ENCODE measurements at regions not wholly inside any gene's neighbourhood (a gene's known extent, or its start where the extent isn't known, plus 50 kb on each side); places are given as distances from the start of the nearest gene placed in this dataset.
A peak's percentile ranks its signal among the peaks of the same experiment; 100 is the strongest.
"Not testable (repeated sequence)": the region's sequence is repeated elsewhere in the genome, so short reads cannot be mapped to it uniquely, and the experiment has no call there.

DNA sequence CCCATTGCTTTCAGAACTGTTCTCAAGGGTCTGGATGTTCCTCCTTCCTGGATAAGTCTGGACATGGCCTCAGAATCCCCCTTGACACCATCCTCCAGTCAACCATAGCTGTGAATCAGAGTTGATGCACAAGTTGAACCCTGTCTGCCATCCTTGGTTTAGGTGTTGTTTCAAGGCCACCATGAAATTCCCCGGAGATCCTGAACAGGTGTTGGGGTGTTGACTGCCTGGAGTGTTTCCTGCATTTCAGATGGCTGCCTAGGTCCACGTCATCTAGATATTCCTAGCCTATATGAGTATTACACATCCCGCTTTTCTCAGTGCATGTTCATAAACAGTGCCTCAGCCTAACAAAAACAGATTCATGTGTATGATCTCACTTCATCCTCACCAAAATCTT lies 86.7 kb upstream of the PWP1 start:
- no peak for DNase-seq (ENCODE audit: low spot score)
- TF ChIP-seq, protein P1, sequence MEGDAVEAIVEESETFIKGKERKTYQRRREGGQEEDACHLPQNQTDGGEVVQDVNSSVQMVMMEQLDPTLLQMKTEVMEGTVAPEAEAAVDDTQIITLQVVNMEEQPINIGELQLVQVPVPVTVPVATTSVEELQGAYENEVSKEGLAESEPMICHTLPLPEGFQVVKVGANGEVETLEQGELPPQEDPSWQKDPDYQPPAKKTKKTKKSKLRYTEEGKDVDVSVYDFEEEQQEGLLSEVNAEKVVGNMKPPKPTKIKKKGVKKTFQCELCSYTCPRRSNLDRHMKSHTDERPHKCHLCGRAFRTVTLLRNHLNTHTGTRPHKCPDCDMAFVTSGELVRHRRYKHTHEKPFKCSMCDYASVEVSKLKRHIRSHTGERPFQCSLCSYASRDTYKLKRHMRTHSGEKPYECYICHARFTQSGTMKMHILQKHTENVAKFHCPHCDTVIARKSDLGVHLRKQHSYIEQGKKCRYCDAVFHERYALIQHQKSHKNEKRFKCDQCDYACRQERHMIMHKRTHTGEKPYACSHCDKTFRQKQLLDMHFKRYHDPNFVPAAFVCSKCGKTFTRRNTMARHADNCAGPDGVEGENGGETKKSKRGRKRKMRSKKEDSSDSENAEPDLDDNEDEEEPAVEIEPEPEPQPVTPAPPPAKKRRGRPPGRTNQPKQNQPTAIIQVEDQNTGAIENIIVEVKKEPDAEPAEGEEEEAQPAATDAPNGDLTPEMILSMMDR (IDR thresholded peaks at IDR 0.05) = no peak
- ATAC-seq (ENCODE audit: low FRiP score) = no peak

DNA sequence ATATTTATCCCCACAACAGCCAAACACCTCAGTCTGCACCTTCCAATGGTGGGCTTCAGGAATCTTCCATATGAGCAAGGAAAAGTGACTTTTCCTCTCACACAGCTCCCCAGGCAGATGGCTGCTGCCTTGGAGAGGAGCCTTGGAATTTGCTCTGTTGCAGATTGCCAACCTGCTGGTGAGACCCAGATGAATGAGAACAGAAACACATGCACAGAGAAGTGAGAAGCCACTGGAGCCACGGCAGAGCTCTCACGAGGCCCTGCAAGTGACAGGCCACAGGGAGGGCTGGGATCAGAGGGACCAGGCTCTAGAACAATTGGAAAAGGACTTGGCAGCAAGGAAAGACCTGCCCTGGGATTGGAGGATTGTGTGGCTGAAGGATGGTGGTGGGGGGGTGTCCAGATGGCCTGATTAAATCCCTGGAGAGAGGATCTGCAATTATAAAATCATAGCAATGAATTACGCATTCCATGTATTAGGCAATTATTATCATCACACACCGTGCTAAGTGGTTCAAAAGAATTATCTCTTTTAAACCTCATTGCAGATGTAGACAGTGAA lies 84.9 kb upstream of the PWP1 start:
- no peak for DNase-seq (ENCODE audit: low spot score)
- ATAC-seq (ENCODE audit: low FRiP score) = peak; percentile 31
- TF ChIP-seq, protein P1 (IDR thresholded peaks at IDR 0.05) = no peak

DNA sequence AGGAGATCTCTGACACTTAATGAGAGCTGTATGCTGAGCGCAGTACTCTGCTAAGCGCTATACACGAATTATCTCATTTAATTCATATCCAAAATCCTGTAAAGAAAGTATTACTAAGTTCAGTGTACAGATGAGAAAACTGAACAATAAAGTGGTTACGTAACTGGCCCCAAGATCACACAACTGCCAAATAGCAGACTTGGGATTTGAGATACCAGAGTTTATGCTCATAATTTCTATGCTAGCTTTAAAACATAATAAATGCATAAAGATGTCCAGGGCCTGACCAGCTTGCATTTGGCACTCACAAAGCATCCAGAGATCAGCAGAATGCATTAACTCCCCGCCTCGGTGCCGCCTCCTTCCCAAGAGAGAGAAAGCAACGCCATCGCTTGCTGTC lies 83.2 kb upstream of the PWP1 start:
- TF ChIP-seq, protein P1 (IDR thresholded peaks at IDR 0.05) = no peak

DNA sequence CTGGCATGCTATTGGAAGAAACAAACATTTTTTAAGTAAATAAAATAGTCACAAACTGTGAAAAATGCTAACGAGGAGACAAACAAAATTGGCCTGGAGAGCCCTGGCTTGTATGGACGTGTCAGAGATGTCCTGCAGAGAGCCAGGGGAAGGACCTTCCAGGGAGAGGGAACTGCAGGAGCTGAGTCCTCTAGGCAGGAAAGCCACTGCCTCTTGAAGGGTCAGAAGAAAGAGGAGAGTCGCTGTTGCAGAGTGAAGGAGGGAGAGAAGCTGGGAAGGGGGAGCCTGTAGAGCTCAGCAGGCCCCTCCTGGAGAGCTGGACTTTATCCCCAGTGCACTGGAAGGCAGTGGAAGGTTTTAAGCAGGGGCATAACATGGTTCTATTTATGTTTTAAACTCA lies 80.3 kb upstream of the PWP1 start:
- TF ChIP-seq, protein P1 (IDR thresholded peaks at IDR 0.05) = no peak
- ATAC-seq (ENCODE audit: low FRiP score) = no peak
- no peak for DNase-seq (ENCODE audit: low spot score)

More for the DNA sequence above, 83.2 kb upstream of the PWP1 start:
- no peak for ATAC-seq (ENCODE audit: low FRiP score)
- DNase-seq (ENCODE audit: low spot score) = no peak

DNA sequence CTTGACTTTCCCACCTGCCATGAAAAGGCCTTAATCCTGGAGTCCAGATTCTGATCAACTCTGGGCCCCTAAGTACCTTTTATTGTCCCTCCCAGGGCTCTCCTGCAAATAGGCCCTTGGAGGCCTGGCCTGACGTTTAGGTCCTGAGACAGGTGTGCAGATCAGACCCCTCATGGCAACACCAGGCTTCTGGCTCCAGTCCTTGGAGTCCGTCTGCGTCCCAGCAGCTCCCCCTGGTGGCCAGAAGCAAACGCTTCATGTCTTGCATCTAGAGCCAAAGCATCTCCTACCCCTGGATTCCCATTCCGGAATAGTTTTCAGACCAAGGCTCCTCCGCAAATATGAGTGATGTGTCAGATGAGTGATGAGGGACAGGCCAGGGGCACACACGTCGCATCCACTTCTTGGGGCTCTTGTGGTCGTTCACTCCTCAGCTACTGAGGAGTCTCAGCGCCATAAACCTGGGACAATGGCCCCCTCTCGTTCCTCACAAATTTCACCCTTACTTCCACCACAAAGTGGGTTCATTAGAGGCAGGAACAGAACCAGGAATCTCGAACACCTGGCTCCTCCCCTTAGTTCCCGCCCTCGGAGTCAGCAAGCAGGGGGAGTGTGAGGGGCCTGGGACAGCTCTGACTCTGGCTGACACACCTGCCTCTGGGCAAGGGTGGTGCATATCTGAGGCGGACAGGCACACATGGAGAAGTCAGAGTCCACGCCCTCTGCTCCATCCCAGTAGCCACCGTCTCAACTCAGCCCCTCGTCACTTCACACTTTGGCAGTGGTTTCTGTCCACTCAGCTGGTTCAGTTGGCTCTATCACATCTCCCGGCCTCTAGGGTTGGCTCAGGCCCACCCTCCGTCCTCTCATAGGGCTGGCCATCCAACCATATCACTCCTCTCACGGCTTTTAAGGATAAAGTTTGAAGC lies 77.9 kb upstream of the PWP1 start:
- ATAC-seq (ENCODE audit: low FRiP score) = no peak
- DNase-seq (ENCODE audit: low spot score) = peak; percentile 66
- TF ChIP-seq, protein P1 (IDR thresholded peaks at IDR 0.05) = peak in 2 of 3 donors; percentile 37 to 51

DNA sequence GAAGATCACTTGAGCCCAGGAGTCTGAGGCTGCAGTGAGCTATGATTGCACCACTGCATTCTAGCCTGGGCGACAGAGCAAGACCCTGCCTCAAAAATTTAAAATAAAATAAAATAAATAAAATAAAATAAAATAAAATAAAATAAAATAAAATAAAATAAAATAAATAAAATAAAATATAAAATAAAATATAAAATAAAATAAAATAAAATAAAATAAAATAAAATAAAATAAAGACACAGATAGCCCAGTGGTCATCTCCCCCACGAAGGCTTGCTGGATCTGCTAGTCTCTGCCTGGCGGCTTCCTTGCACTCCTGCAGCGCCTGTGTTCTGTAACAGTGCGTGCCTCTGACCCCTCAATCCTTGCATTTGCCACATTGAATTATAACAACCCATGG lies 76.8 kb upstream of the PWP1 start:
- ATAC-seq (ENCODE audit: low FRiP score); DNase-seq (ENCODE audit: low spot score): not testable (repeated sequence)

DNA sequence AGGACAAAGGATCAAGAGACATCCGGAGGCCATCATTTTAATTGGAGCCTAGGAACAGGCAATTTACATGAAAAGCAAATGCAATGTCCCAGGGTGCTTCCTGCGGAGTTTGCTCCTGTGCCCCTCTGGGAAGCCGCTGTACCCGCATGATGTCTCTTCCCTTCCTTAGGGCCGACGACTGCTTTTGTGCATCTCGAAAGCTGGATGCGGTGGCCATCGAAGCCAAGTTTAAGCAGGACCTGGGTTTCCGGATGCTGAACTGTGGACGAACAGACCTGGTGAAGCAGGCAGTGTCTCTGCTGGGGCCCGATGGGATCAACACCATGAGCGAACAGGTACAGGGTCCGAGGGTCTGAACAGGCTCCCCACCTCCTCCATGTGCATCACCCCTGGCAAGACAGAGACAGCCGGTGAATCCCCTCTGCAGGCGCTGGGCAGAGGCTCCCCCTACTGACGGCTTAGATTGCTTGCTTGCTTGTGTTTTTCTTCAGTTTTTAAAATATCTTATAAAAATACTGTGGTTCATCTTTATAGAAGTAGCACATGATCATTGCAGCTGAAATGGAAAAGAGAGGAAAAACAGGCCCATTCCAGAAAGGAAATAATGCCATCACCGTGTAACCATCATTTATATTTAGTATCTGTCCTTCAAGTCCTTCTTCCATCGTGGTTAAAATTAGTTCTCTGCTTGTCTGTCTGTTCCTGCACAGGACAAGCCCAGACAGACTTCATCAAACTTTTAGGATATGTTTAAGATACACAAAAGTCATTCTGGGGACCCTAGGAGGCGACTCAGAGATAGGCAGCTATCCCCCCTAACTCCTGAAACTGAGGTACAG lies 75.4 kb upstream of the PWP1 start:
- ATAC-seq (ENCODE audit: low FRiP score) (no peak), DNase-seq (ENCODE audit: low spot score) (no peak)
- TF ChIP-seq, protein P1 (IDR thresholded peaks at IDR 0.05) = no peak

Measured in omental fat pad (tissue), 3 donors.